ENCODE measurements at regions not wholly inside any gene's neighbourhood (a gene's known extent, or its start where the extent isn't known, plus 50 kb on each side); places are given as distances from the start of the nearest gene placed in this dataset.

GRCh38 chr5:106163233-106163632 is 1507.5 kb downstream of the EFNA5 start:
- no peaks in the 10 kb centered on the region for H3K4me1 Mint-ChIP-seq (ENCODE audit: unreplicated experiment)
- DNase-seq (ENCODE audit: low spot score): no peak

GRCh38 chr5:106159616-106160015 is 1511.1 kb downstream of the EFNA5 start:
- H3K4me1 Mint-ChIP-seq (ENCODE audit: unreplicated experiment): no peaks in the 10 kb centered on the region
- no peak for TF ChIP-seq CTCF (IDR thresholded peaks at IDR 0.05; ENCODE audit: unreplicated experiment)
- no peak overlapping the region for H3K27ac Mint-ChIP-seq (ENCODE audit: unreplicated experiment)
- H3K27me3 Mint-ChIP-seq (ENCODE audit: unreplicated experiment): no peaks in the 10 kb centered on the region
- H3K4me3 Mint-ChIP-seq (ENCODE audit: unreplicated experiment): no peak overlapping the region
- H3K9me3 Mint-ChIP-seq (ENCODE audit: unreplicated experiment): no peaks in the 10 kb centered on the region
- no peaks in the 10 kb centered on the region for H3K36me3 Mint-ChIP-seq (ENCODE audit: low read depth, unreplicated experiment)
- no peak for DNase-seq (ENCODE audit: low spot score)

More at GRCh38 chr5:106163233-106163632, 1507.5 kb downstream of the EFNA5 start:
- no peaks in the 10 kb centered on the region for H3K36me3 Mint-ChIP-seq (ENCODE audit: low read depth, unreplicated experiment)
- no peaks in the 10 kb centered on the region for H3K9me3 Mint-ChIP-seq (ENCODE audit: unreplicated experiment)
- no peak overlapping the region for H3K4me3 Mint-ChIP-seq (ENCODE audit: unreplicated experiment)
- H3K27ac Mint-ChIP-seq (ENCODE audit: unreplicated experiment): no peak overlapping the region
- TF ChIP-seq CTCF (IDR thresholded peaks at IDR 0.05; ENCODE audit: unreplicated experiment): no peak
- H3K27me3 Mint-ChIP-seq (ENCODE audit: unreplicated experiment): no peaks in the 10 kb centered on the region

- Mint-ChIP-seq H3K36me3 (ENCODE audit: low read depth, unreplicated experiment) (no peaks in the 10 kb centered on the region), H3K4me1 (ENCODE audit: unreplicated experiment) (no peaks in the 10 kb centered on the region), H3K4me3 (ENCODE audit: unreplicated experiment) (no peak overlapping the region), H3K27ac (ENCODE audit: unreplicated experiment) (no peak overlapping the region), H3K9me3 (ENCODE audit: unreplicated experiment) (no peaks in the 10 kb centered on the region), H3K27me3 (ENCODE audit: unreplicated experiment) (no peaks in the 10 kb centered on the region)
- TF ChIP-seq CTCF (IDR thresholded peaks at IDR 0.05; ENCODE audit: unreplicated experiment): no peak
- no peak for DNase-seq (ENCODE audit: low spot score)
Measured at GRCh38 chr5:106154280-106154716, 1516.4 kb downstream of the EFNA5 start.

DNA sequence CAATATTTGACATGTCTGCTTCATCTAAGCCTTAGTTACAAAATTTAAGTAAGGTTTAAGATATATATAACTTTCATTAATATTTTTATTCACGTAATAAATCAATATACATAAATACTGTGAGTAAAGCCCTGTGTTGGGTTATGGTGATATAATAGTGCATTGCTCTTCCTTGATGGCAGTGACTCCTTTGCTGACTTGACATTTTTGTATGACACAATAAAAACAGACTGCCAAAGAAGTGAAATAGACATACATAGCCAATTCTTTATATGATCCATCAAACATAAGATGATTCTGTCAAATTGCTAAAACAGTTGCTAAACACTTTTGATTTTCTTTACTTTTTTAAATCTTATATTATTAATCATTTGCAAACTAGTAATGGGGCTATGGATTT is 1518.2 kb downstream of the EFNA5 start:
- Mint-ChIP-seq H3K9me3 (ENCODE audit: unreplicated experiment) (no peaks in the 10 kb centered on the region), H3K36me3 (ENCODE audit: low read depth, unreplicated experiment) (no peaks in the 10 kb centered on the region), H3K4me1 (ENCODE audit: unreplicated experiment) (no peaks in the 10 kb centered on the region), H3K27me3 (ENCODE audit: unreplicated experiment) (peaks cover 1% of the 10 kb centered on the region), H3K4me3 (ENCODE audit: unreplicated experiment) (no peak overlapping the region), H3K27ac (ENCODE audit: unreplicated experiment) (no peak overlapping the region)
- DNase-seq (ENCODE audit: low spot score): no peak
- no peak for TF ChIP-seq CTCF (IDR thresholded peaks at IDR 0.05; ENCODE audit: unreplicated experiment)

DNA sequence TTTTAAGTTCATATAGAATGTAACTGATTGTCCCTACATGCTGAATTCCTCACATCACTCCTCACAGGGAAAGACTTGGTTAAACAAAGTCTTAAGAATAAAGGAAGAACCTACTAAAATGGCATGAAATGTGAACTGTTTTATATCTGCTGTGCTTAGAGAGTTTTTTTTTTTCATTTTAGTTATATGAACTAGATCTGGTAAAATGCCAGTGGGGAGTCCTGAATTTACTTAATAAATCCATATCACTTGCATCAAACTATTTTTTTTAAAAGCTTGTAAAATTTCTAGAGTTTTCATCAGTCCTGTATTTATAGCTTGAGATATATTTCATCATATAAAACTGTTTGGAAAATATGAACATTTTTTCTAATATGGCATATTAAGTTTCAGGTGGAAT is 1528.6 kb downstream of the EFNA5 start:
- H3K27me3 Mint-ChIP-seq (ENCODE audit: unreplicated experiment): no peaks in the 10 kb centered on the region
- no peaks in the 10 kb centered on the region for H3K4me1 Mint-ChIP-seq (ENCODE audit: unreplicated experiment)
- H3K9me3 Mint-ChIP-seq (ENCODE audit: unreplicated experiment): no peaks in the 10 kb centered on the region
- no peaks in the 10 kb centered on the region for H3K36me3 Mint-ChIP-seq (ENCODE audit: low read depth, unreplicated experiment)
- TF ChIP-seq CTCF (IDR thresholded peaks at IDR 0.05; ENCODE audit: unreplicated experiment): no peak
- DNase-seq (ENCODE audit: low spot score): no peak
- no peak overlapping the region for H3K27ac Mint-ChIP-seq (ENCODE audit: unreplicated experiment)
- no peak overlapping the region for H3K4me3 Mint-ChIP-seq (ENCODE audit: unreplicated experiment)

All from endothelial cell (in vitro differentiated cells).